ENCODE measurements at regions not wholly inside any gene's neighbourhood (a gene's known extent, or its start where the extent isn't known, plus 50 kb on each side); places are given as distances from the start of the nearest gene placed in this dataset.
A peak's percentile ranks its signal among the peaks of the same experiment; 100 is the strongest.

DNA sequence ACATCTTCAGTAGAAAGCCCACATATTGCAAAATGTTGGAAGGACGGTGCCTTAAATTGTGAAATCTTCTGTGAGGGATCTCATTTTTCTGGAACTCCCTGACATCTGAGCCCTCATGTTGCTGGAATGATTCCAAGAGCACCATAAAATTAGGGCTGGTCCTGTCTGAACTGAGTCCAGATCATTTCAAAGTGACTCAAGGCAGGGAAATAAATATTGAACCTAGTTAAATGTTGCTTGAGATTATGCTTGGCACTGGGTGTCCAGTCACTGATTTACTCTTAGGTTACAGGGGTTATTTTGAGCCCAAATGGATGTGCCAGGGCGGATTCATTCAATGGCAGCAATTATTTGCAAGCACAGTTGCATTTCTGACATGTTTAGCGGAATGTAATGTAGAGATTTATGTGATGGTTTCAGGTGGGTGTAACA is 437.0 kb downstream of the PIK3R1 start:
- ATAC-seq = no peak
- Mint-ChIP-seq H3K27ac (no peak overlapping the region), H3K36me3 (no peaks in the 10 kb centered on the region), H3K9me3 (no peaks in the 10 kb centered on the region)
- no peak for DNase-seq (ENCODE audit: low spot score in 2 of 2)

DNA sequence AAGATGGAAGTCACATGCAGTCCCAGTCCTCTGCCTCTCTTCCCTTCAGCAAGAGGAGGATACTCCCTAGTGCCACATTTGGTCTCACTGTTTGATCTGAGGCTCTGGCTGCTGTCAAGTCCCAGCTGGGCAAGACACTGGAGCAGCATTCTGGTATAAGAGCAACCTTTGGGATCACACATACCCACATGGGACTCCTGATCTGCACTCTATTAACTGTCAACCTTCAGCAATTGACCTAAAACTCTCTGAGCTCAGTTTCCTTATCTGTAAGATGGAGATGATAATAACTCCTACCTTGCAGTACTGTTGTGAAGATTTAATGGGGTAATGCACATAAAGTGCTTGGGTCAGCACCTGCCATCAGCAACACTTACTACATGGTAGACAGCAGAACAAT is 437.9 kb downstream of the PIK3R1 start:
- Mint-ChIP-seq H3K36me3 (no peaks in the 10 kb centered on the region), H3K27ac (no peak overlapping the region), H3K9me3 (no peaks in the 10 kb centered on the region)
- ATAC-seq = no peak
- no peak for DNase-seq (ENCODE audit: low spot score in 2 of 2)

- no peak for ATAC-seq
- Mint-ChIP-seq H3K9me3 (no peaks in the 10 kb centered on the region), H3K36me3 (no peaks in the 10 kb centered on the region), H3K27ac (peak overlapping the region in 1 of 2 donors; percentile 37)
- DNase-seq (ENCODE audit: low spot score in 2 of 2) = no peak
Measured at GRCh38 chr5:68657055-68657961, 436.5 kb upstream of the SLC30A5 start.

DNA sequence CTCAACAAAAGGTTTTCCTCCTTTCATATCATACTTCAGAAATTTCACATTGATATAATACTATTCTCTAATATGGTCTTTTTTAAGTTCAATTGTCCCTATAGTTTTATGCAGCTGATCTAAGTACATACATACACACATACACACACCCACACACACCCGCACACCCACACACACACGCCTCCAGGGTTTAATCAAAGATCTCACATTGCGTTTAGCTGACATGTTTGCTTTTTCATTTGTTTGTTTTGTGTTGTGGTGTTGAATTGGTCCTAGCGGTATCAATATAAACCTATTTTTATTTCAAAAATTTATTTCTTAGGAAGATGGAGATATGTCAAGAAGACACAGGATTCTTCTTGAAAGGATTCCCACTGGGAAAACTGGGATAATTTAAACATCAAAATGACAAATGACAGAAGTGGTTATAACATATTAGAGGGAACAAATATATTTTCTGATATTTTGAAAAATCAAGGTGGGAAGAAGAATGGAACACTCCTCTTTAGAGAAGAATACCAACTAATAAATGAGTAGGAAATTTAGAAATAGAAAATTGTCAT is 434.9 kb upstream of the SLC30A5 start:
- ATAC-seq (no peak), DNase-seq (ENCODE audit: low spot score in 2 of 2) (no peak)
- no peaks in the 10 kb centered on the region for H3K9me3 Mint-ChIP-seq
- H3K27ac Mint-ChIP-seq = no peak overlapping the region
- no peaks in the 10 kb centered on the region for H3K36me3 Mint-ChIP-seq

GRCh38 chr5:68659881-68660280 is 433.9 kb upstream of the SLC30A5 start:
- no peak for ATAC-seq
- Mint-ChIP-seq H3K36me3 (no peaks in the 10 kb centered on the region), H3K27ac (no peak overlapping the region), H3K9me3 (no peaks in the 10 kb centered on the region)
- DNase-seq (ENCODE audit: low spot score in 2 of 2) = no peak

DNA sequence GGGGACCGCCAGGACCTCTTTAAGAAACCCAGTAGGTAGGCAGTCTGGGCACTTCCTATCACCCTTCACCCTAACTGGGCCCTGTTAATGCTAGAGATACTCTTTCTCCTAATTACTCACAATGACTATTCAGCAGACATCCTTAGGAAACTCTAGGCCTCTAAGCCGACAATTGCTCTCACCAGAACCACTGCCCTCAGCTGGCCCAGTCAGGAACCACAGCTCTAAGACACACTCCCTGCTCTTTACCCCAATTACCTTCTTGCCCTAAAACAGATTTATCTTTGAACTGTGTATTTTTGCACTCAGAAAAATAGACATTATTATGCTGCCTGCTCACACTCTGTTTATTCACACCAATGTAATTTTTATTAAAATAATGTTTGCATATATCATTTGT is 432.6 kb upstream of the SLC30A5 start:
- Mint-ChIP-seq H3K27ac (no peak overlapping the region), H3K36me3 (no peaks in the 10 kb centered on the region), H3K9me3 (no peaks in the 10 kb centered on the region)
- no peak for ATAC-seq
- DNase-seq (ENCODE audit: low spot score in 2 of 2) = no peak

- no peaks in the 10 kb centered on the region for H3K36me3 Mint-ChIP-seq
- DNase-seq (ENCODE audit: low spot score in 2 of 2) = no peak
Measured at GRCh38 chr5:68662804-68663307, 431.0 kb upstream of the SLC30A5 start.

GRCh38 chr5:68669864-68670575 is 423.8 kb upstream of the SLC30A5 start:
- no peak for ATAC-seq
- DNase-seq (ENCODE audit: low spot score in 2 of 2) = no peak
- no peak overlapping the region for H3K27ac Mint-ChIP-seq
- no peaks in the 10 kb centered on the region for H3K9me3 Mint-ChIP-seq
- no peaks in the 10 kb centered on the region for H3K36me3 Mint-ChIP-seq

More at GRCh38 chr5:68662804-68663307, 431.0 kb upstream of the SLC30A5 start:
- no peak overlapping the region for H3K27ac Mint-ChIP-seq
- no peaks in the 10 kb centered on the region for H3K9me3 Mint-ChIP-seq
- no peak for ATAC-seq

GRCh38 chr5:68673106-68673822 is 420.6 kb upstream of the SLC30A5 start:
- DNase-seq (ENCODE audit: low spot score in 2 of 2) = no peak
- ATAC-seq = no peak
- Mint-ChIP-seq H3K27ac (no peak overlapping the region), H3K9me3 (no peaks in the 10 kb centered on the region), H3K36me3 (no peaks in the 10 kb centered on the region)

DNA sequence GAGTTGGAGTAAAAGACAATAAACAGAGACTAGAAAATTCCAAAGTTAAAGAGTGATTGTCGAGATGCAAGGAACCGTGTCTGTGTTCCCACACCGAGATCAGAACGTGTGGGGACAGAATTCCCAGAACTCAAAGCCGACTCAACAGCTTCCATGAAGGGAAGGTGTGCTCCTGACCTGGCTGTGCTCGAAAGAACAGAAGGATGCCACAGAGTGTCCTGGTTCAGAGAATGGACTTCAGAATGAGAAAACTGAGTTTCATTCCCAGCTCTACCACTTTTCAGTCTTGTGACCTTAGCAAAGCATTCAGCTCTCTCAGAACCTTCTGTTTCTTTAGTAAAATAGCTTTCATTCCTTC is 420.0 kb upstream of the SLC30A5 start:
- Mint-ChIP-seq H3K9me3 (no peaks in the 10 kb centered on the region), H3K36me3 (no peaks in the 10 kb centered on the region), H3K27ac (no peak overlapping the region)
- ATAC-seq (no peak), DNase-seq (ENCODE audit: low spot score in 2 of 2) (no peak)

- Mint-ChIP-seq H3K36me3 (no peaks in the 10 kb centered on the region), H3K9me3 (no peaks in the 10 kb centered on the region), H3K27ac (no peak overlapping the region)
- ATAC-seq (no peak), DNase-seq (ENCODE audit: low spot score in 2 of 2) (no peak)
Measured at GRCh38 chr5:68679041-68679440, 414.8 kb upstream of the SLC30A5 start.

GRCh38 chr5:68680366-68680765 is 413.4 kb upstream of the SLC30A5 start:
- no peaks in the 10 kb centered on the region for H3K36me3 Mint-ChIP-seq
- no peak for ATAC-seq
- H3K9me3 Mint-ChIP-seq = no peaks in the 10 kb centered on the region

DNA sequence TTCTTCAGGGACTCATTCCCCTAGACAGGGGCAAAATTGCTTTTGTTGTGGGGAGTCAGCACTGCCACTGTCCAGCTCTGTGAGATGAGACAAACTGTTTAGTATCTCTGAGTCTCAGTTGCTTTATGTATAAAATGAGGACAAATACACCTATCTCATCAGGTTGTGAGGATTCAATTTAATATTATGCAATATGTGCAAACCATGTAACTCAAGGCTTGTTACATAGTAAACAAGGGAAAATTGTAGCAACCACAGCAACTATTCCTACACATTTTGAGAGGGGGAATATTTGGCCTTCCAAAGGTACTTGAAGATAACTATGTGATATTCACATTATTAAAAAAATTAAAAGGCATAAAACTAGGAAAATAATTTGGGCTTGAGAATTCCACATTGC is 411.9 kb upstream of the SLC30A5 start:
- no peak for DNase-seq (ENCODE audit: low spot score in 2 of 2)
- Mint-ChIP-seq H3K27ac (no peak overlapping the region), H3K9me3 (no peaks in the 10 kb centered on the region), H3K36me3 (no peaks in the 10 kb centered on the region)
- ATAC-seq = no peak

More at GRCh38 chr5:68680366-68680765, 413.4 kb upstream of the SLC30A5 start:
- H3K27ac Mint-ChIP-seq = peak overlapping the region in 1 of 2 donors; percentile 77
- DNase-seq (ENCODE audit: low spot score in 2 of 2) = no peak

- ATAC-seq = no peak
Measured at GRCh38 chr5:68682400-68683160, 411.2 kb upstream of the SLC30A5 start.

GRCh38 chr5:68683632-68684036 is 410.2 kb upstream of the SLC30A5 start:
- ATAC-seq = no peak
- Mint-ChIP-seq H3K36me3 (no peaks in the 10 kb centered on the region), H3K9me3 (no peaks in the 10 kb centered on the region), H3K27ac (no peak overlapping the region)
- DNase-seq (ENCODE audit: low spot score in 2 of 2) = no peak

More at GRCh38 chr5:68682400-68683160, 411.2 kb upstream of the SLC30A5 start:
- no peak for DNase-seq (ENCODE audit: low spot score in 2 of 2)
- Mint-ChIP-seq H3K27ac (no peak overlapping the region), H3K9me3 (no peaks in the 10 kb centered on the region), H3K36me3 (no peaks in the 10 kb centered on the region)

DNA sequence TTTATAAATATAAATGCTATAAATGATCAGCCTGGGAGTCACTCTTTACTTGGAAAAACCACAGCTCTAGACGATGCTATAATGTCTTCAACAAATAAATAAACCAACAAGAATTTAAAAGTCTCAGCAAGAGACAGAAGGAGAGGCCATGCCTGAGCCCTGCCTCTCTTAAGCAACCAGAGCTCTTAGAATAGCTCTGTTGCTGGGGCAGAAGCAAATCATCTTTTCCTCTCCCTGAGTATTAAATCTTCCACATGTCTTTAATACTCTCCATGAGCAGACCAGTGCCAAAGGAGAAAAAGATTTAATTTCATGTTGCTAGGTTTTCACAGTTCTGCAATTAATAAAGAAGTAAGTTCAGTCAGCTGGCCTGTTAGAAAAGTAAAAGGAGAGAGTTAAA is 408.0 kb upstream of the SLC30A5 start:
- no peak for DNase-seq (ENCODE audit: low spot score in 2 of 2)
- Mint-ChIP-seq H3K36me3 (no peaks in the 10 kb centered on the region), H3K27ac (no peak overlapping the region), H3K9me3 (no peaks in the 10 kb centered on the region)
- no peak for ATAC-seq

All from activated naive CD4-positive, alpha-beta T cell treated with anti-CD3 and anti-CD28 coated beads, Interleukin-2, amount 50 U/mL, for 72 hours (primary cell).